Hepatocyte (in vitro differentiated cells): ENCODE measurements at regions not wholly inside any gene's neighbourhood (a gene's known extent, or its start where the extent isn't known, plus 50 kb on each side); places are given as distances from the start of the nearest gene placed in this dataset.

ENCODE experiments used
- EZH2 ChIP-seq: fragments of 200-600 bp; sonication (generic); IDR thresholded peaks from 2 replicates; pipeline ENCODE4 v1.6.1; 2016; ENCODE audit warnings: antibody characterized with exemption, mild to moderate bottlenecking, borderline replicate concordance
- TF ChIP-seq, protein P1 (sequence below): fragments of 200-600 bp; sonication (generic); IDR thresholded peaks from 2 replicates; pipeline ENCODE4 v1.5.1; 2016; ENCODE audit warnings: antibody characterized with exemption, mild to moderate bottlenecking; ENCODE audit not compliant: poor library complexity

GRCh38 chr5:117242028-117242427, 667.4 kb upstream of the SEMA6A start:
- TF ChIP-seq, protein P1, sequence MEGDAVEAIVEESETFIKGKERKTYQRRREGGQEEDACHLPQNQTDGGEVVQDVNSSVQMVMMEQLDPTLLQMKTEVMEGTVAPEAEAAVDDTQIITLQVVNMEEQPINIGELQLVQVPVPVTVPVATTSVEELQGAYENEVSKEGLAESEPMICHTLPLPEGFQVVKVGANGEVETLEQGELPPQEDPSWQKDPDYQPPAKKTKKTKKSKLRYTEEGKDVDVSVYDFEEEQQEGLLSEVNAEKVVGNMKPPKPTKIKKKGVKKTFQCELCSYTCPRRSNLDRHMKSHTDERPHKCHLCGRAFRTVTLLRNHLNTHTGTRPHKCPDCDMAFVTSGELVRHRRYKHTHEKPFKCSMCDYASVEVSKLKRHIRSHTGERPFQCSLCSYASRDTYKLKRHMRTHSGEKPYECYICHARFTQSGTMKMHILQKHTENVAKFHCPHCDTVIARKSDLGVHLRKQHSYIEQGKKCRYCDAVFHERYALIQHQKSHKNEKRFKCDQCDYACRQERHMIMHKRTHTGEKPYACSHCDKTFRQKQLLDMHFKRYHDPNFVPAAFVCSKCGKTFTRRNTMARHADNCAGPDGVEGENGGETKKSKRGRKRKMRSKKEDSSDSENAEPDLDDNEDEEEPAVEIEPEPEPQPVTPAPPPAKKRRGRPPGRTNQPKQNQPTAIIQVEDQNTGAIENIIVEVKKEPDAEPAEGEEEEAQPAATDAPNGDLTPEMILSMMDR: no peak
- TF ChIP-seq EZH2: no peak
